GM18505 (cell line): ENCODE measurements at regions not wholly inside any gene's neighbourhood (a gene's known extent, or its start where the extent isn't known, plus 50 kb on each side); places are given as distances from the start of the nearest gene placed in this dataset.
"Not testable (repeated sequence)": the region's sequence is repeated elsewhere in the genome, so short reads cannot be mapped to it uniquely, and the experiment has no call there.

Source experiments
- ATAC-seq: cut with Tn5 transposase; IDR thresholded peaks from one replicate; pipeline ENCODE4 v1.9.1; 2021; ENCODE audit not compliant: unreplicated experiment

DNA sequence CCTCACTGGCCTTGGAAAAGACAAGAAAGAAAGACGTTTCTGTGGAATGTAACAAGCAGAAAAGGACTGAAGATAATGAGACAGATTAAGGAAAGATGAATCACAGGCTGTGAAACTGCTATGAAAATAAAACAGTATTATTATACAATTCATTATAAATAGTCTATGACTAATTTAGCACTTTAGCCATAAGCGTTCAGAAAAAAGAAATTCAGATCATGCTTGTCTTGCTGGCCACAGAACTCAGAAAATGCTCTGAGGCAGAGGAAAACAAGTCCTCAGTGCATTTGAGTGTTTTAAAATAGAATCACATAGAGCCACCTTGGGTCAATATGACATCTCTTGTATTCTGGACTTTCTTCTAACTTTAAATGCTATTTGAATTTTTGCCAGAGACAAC lies 65.9 kb upstream of the NBPF26 start:
- not testable (repeated sequence) for ATAC-seq

DNA sequence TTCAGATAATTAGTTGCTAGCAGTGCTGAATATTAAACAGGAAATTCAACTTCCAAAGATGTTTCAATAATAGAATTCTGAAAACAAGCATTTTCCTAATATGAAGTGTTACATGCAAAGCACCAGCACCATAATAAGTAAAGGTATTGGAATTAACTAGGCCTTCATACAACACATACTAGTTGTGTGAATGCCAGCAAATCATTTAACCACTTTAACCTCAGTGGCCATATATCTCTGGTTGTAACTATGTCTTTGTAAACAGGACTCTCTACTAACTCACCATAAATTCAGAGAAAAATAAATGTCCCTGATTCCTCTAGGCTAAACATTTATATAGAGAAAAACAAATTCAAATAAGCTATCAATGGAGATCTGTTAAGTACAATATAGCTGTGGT lies 65.1 kb upstream of the NBPF26 start:
- not testable (repeated sequence) for ATAC-seq

- ATAC-seq, result not testable (repeated sequence)
Observed at GRCh38 chr1:120659133-120659532, 64.6 kb upstream of the NBPF26 start.

DNA sequence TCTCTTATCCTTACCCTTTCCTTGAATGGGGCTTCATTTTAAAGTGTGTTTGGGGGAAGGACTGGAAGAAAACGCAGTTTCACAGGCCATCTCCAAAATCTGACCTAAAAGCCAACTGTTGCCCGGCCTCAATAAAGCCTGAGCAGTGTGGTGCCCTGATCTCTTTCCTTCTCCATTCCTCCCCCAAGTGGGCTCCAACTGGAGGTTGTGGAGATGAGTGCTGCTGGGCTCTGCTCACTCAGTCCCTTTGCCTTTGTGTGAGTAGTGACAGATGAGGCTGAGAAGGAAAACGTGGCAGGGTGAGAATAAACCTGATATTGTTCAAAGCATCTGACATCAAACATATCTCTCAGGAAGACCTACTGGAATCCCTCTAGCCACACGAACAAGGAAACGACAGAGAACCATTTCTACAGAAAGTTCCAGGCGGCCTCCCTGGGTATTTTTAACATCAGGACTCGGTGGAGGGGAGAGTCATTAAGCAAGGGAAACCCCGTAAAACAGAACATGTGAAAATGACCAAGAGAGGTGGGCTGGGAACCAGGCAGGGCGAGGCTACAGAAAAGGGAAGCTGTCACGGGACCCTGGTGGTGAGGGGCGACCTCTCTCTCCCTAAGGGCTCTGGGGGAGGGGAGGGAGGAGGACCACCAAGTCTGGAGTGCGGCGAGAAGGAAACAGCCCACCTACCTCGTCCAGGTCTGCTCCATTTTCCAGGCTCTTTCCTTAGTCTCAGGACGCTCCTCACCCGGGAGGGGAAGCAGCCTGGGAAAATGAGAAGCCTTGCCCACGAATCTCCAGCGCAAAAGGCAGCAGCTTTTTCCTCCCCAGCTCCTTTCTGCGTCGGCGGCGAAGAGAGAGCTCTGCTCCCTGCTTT lies 59.1 kb upstream of the NBPF26 start:
- ATAC-seq, result not testable (repeated sequence)

- ATAC-seq, result peak; percentile 61
Observed at GRCh38 chr1:120665250-120665577, 58.5 kb upstream of the NBPF26 start.

DNA sequence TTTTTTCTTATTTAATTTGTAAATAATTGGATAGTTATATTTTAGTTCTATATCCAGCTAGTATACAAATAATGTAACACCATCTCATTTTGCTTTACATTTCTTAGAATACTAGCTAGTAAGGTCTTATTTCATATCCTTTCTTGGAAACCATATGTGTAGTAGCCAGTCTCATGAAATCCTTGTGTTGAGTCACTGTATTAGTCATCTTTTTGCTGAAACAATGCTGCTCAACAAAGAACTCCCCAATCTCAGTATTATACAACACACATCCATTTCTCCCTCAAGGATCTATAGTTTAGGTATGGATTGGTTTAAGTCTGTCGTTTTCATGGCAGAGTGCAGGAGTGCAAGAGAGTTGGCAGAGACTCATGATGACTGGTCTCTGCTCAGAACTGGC lies 55.6 kb upstream of the NBPF26 start:
- ATAC-seq, result not testable (repeated sequence)
